Astrocyte of the spinal cord (primary cell): ENCODE measurements at regions not wholly inside any gene's neighbourhood (a gene's known extent, or its start where the extent isn't known, plus 50 kb on each side); places are given as distances from the start of the nearest gene placed in this dataset.

Source experiments
- DNase-seq: peaks from one replicate; pipeline ENCODE4 v3.0.0; 2011; ENCODE audit warnings: low read depth, low spot score
- H3K4me3 ChIP-seq: 2 replicates; pipeline ENCODE4 v1.5.1; 2011; ENCODE audit warnings: low read depth, mild to moderate bottlenecking, low read length, moderate library complexity
- CTCF ChIP-seq: IDR thresholded peaks from 2 replicates; pipeline ENCODE4 v1.5.1; 2012; ENCODE audit warnings: low read depth, mild to moderate bottlenecking, low read length, inconsistent platforms
- in situ Hi-C: cut with HindIII; loops from 2 replicates; pipeline ENCODE4 v1.10.0; 2017; ENCODE audit warnings: low sequenced_read_pairs

GRCh38 chr5:168015506-168015905 is 275.9 kb upstream of the WWC1 start:
- DNase-seq = peak; percentile 24
- in situ Hi-C loops = no loop called here
- no peak overlapping the region for H3K4me3 ChIP-seq
- TF ChIP-seq CTCF = no peak

GRCh38 chr5:168017313-168017712 is 274.1 kb upstream of the WWC1 start:
- TF ChIP-seq CTCF = no peak
- in situ Hi-C loops = no loop called here
- no peak overlapping the region for H3K4me3 ChIP-seq
- no peak for DNase-seq

GRCh38 chr5:168019143-168019542 is 272.3 kb upstream of the WWC1 start:
- DNase-seq = no peak
- TF ChIP-seq CTCF = no peak
- no peak overlapping the region for H3K4me3 ChIP-seq
- in situ Hi-C loops = no loop called here

- in situ Hi-C loops = no loop called here
- peak; percentile 41 for TF ChIP-seq CTCF
- H3K4me3 ChIP-seq = no peak overlapping the region
- DNase-seq = peak; percentile 20
Observed at GRCh38 chr5:168020542-168021294, 270.7 kb upstream of the WWC1 start.

- in situ Hi-C loops = no loop called here
- TF ChIP-seq CTCF = no peak
- DNase-seq = no peak
- no peak overlapping the region for H3K4me3 ChIP-seq
Observed at GRCh38 chr5:168022446-168023169, 268.8 kb upstream of the WWC1 start.

- H3K4me3 ChIP-seq = no peak overlapping the region
- TF ChIP-seq CTCF = no peak
- no peak for DNase-seq
- in situ Hi-C loops = no loop called here
Observed at GRCh38 chr5:168023191-168023590, 268.3 kb upstream of the WWC1 start.
